Esophagus (tissue), 2 donors: ENCODE measurements at regions not wholly inside any gene's neighbourhood (a gene's known extent, or its start where the extent isn't known, plus 50 kb on each side); places are given as distances from the start of the nearest gene placed in this dataset.

ENCODE experiments used
- H3K27ac ChIP-seq, 2 donors: one replicate each; pipeline ENCODE4 v1.5.1; 2013; ENCODE audit warnings: low read depth in 2 of 2, mild to moderate bottlenecking in 2 of 2, inconsistent platforms in 1 of 2, low read length in 1 of 2, moderate library complexity in 1 of 2
- H3K27me3 ChIP-seq, 2 donors: one replicate each; pipeline ENCODE4 v1.6.1; 2013; ENCODE audit warnings: low read length in 2 of 2, control low read depth in 1 of 2, mild to moderate bottlenecking in 1 of 2; ENCODE audit not compliant: insufficient read depth in 2 of 2, control insufficient read depth in 1 of 2
- H3K36me3 ChIP-seq, 2 donors: one replicate each; pipeline ENCODE4 v1.6.1; 2013; ENCODE audit warnings: low read length in 1 of 2; ENCODE audit not compliant: control insufficient read depth in 2 of 2, insufficient read depth in 2 of 2
- H3K4me1 ChIP-seq, 2 donors: one replicate each; pipeline ENCODE4 v1.6.1; 2013; ENCODE audit warnings: low read length in 1 of 2; ENCODE audit not compliant: control insufficient read depth in 2 of 2, insufficient read depth in 2 of 2
- H3K4me3 ChIP-seq, 2 donors: one replicate each; pipeline ENCODE4 v1.5.1; 2013; ENCODE audit warnings: low read length in 2 of 2, mild to moderate bottlenecking in 2 of 2, low read depth in 1 of 2, moderate library complexity in 1 of 2
- H3K9me3 ChIP-seq, 2 donors: one replicate each; pipeline ENCODE4 v1.6.1; 2013; ENCODE audit warnings: mild to moderate bottlenecking in 2 of 2, low read depth in 1 of 2, low read length in 1 of 2, moderate library complexity in 1 of 2; ENCODE audit not compliant: control insufficient read depth in 2 of 2, insufficient read depth in 1 of 2
- WGBS, 2 donors: extraction: QIAGEN DNeasy Blood & Tissue Kit; methylation state at CpG; one replicate each; pipeline ENCODE4 v1.1.7; 2013; 5-methylcytosine and 5-hydroxymethylcytosine counted together
- donor health status: healthy with polysubstance abuse.
- donor health status: Bipolar disorder and iron deficiency.

DNA sequence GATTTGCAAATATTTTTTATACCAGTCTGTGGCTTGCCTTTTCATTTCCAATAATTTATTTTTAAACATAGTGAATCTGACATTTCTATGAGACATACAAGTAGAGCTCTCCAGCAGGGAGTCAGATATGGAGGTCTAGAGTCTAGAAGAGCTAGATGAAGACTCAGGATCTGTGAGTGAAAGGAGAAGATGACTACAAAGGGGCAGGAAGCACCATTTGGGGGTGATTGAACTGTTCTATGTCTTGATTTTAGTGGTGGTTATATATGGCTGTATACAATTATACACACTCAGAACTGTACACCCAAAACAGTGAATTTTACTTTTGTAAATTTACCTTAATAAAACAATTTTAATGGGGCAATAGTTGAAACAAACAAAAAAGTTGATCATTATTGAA lies 127.9 kb upstream of the BACH2 start:
- H3K27me3 ChIP-seq, result no peaks in the 10 kb centered on the region
- no peaks in the 10 kb centered on the region for H3K36me3 ChIP-seq
- H3K4me1 ChIP-seq, result no peaks in the 10 kb centered on the region
- no peak overlapping the region for H3K27ac ChIP-seq
- no peaks in the 10 kb centered on the region for H3K9me3 ChIP-seq
- no peak overlapping the region for H3K4me3 ChIP-seq

- H3K27me3 ChIP-seq, result no peaks in the 10 kb centered on the region
- no peak overlapping the region for H3K4me3 ChIP-seq
- 86 to 93% methylated on average over 1 of the region's 1 CpG for WGBS, 2 donors
- no peak overlapping the region for H3K27ac ChIP-seq
- H3K36me3 ChIP-seq, result no peaks in the 10 kb centered on the region
- no peaks in the 10 kb centered on the region for H3K4me1 ChIP-seq
- no peaks in the 10 kb centered on the region for H3K9me3 ChIP-seq
Measured at GRCh38 chr6:90421666-90422065, 125.0 kb upstream of the BACH2 start.

DNA sequence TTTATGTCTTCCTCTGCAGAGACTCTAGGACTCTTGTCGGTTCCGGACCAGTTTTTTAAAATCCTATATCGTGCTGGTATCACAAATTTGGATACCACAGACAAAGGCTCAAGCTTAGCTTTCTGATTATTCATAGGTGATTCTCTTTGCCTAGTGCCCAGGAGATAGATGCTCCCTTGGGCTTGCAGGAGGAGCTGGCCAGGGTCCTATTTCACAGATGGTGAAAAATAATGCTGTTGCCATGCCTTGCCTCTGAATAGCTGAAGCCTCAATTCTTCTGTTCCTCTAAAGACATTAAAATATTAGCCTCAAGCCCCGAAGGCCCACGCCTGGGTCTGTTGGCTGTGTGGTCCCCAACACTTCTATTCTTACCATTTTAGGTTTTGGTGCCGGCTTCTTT lies 123.9 kb upstream of the BACH2 start:
- no peaks in the 10 kb centered on the region for H3K4me1 ChIP-seq
- H3K27me3 ChIP-seq, result no peaks in the 10 kb centered on the region
- H3K27ac ChIP-seq, result no peak overlapping the region
- 91 to 93% methylated on average over 6 of the region's 6 CpGs for WGBS, 2 donors
- no peaks in the 10 kb centered on the region for H3K36me3 ChIP-seq
- no peaks in the 10 kb centered on the region for H3K9me3 ChIP-seq
- H3K4me3 ChIP-seq, result no peak overlapping the region

DNA sequence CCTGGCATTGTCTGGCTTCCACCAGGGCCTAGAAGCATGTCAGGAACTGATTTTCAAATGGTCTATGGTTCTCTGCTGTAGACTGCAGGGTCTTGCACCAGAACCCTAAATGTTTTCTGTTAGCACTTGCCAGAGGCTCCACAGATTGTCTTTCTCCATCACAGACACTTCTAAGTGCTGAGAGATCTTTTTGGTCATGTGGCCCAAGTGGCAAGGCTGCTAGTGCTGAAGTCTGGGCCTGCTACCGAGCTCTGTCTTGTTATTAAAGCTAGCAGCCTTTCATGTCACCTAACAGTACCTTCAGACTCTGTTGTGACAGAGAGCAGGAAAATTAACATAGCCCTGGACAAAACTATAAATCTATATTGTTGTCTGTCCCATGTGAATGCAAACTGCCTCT lies 120.7 kb upstream of the BACH2 start:
- H3K27me3 ChIP-seq, result no peaks in the 10 kb centered on the region
- H3K36me3 ChIP-seq, result no peaks in the 10 kb centered on the region
- H3K4me1 ChIP-seq, result peaks cover 0 to 3% of the 10 kb centered on the region in 2 donors
- H3K9me3 ChIP-seq, result no peaks in the 10 kb centered on the region
- 90 to 91% methylated on average over 1 of the region's 1 CpG for WGBS, 2 donors
- no peak overlapping the region for H3K27ac ChIP-seq
- H3K4me3 ChIP-seq, result no peak overlapping the region

DNA sequence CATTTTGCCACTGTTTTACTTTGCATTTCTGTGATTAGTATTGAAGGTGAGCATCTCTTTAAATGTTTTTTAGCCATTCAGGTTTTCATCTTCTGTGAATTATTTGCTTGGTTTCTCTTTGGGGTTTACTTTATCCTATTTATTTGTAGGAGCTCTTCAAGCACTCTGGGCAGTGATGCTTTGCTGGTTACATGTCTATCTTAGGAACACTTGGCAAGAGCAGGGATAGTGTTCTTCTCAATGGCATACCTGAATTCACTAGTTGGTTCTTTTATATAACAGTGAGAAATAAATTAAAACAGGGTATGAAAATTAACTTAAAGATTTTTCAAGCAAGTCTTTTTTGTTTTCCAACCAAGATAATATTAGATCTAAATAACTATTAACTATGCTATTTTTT lies 119.7 kb upstream of the BACH2 start:
- Histone ChIP-seq H3K4me3 (no peak overlapping the region), H3K27ac (no peak overlapping the region), H3K9me3 (no peaks in the 10 kb centered on the region), H3K27me3 (no peaks in the 10 kb centered on the region), H3K4me1 (peaks cover 0 to 3% of the 10 kb centered on the region in 2 donors), H3K36me3 (no peaks in the 10 kb centered on the region)

GRCh38 chr6:90415178-90415577 lies 118.5 kb upstream of the BACH2 start:
- WGBS, 2 donors, result 40 to 87% methylated on average over 1 to 2 of the region's 2 CpGs
- Histone ChIP-seq H3K4me3 (no peak overlapping the region), H3K9me3 (no peaks in the 10 kb centered on the region), H3K4me1 (peaks cover 0 to 3% of the 10 kb centered on the region in 2 donors), H3K36me3 (no peaks in the 10 kb centered on the region), H3K27me3 (no peaks in the 10 kb centered on the region), H3K27ac (no peak overlapping the region)

DNA sequence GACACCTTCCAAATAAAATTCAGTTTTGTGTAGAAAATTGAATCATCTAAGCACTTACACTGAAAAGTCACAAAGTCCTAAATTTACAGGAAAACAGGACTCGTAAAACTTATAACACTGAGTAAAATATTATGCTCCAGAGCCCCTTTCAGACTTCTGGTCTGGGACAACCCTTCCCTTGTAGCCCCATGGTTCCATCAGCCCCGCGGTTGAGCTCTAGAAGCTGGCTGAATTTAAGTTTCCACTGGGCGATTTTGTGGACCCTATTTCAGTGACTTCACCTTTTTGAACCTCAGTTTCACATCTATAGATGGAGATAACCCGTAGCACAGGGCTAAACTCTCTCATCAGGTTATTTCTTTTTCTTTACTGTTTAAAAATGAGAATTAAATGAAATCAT lies 117.7 kb upstream of the BACH2 start:
- no peaks in the 10 kb centered on the region for H3K36me3 ChIP-seq
- H3K27ac ChIP-seq, result no peak overlapping the region
- no peaks in the 10 kb centered on the region for H3K9me3 ChIP-seq
- no peak overlapping the region for H3K4me3 ChIP-seq
- 71 to 76% methylated on average over 5 of the region's 5 CpGs for WGBS, 2 donors
- peaks cover 0 to 3% of the 10 kb centered on the region in 2 donors for H3K4me1 ChIP-seq
- H3K27me3 ChIP-seq, result no peaks in the 10 kb centered on the region

DNA sequence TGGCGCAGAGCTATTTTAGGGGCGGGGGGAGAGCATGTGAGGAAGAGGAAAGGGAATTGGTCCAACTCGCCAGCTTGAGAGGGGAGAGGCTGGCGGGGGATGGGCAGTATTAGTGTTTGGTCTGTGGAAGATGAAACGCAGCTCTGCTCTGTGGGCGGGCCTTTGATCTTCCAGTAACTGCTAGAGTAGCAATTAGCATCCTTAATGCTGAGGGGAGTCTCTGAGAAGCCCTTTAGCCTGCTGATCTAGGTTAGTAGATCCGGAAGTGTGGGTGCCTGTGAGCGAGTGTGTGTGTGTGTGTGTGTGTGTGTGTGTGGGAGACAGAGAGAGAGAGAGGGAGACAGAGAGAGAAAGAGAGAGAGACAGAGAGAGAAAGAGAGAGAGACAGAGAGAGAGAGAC lies 117.2 kb upstream of the BACH2 start:
- H3K4me3 ChIP-seq, result no peak overlapping the region
- 8 to 10% methylated on average over 8 of the region's 8 CpGs for WGBS, 2 donors
- peaks cover 0 to 3% of the 10 kb centered on the region in 2 donors for H3K4me1 ChIP-seq

GRCh38 chr6:90413396-90413795 lies 116.8 kb upstream of the BACH2 start:
- WGBS, 2 donors, result 59 to 65% methylated on average over 14 of the region's 14 CpGs
- no peaks in the 10 kb centered on the region for H3K9me3 ChIP-seq
- no peaks in the 10 kb centered on the region for H3K36me3 ChIP-seq
- H3K4me3 ChIP-seq, result no peak overlapping the region
- H3K4me1 ChIP-seq, result peaks cover 0 to 3% of the 10 kb centered on the region in 2 donors
- H3K27me3 ChIP-seq, result no peaks in the 10 kb centered on the region
- no peak overlapping the region for H3K27ac ChIP-seq

More for the DNA sequence above, 117.2 kb upstream of the BACH2 start:
- no peaks in the 10 kb centered on the region for H3K27me3 ChIP-seq
- no peaks in the 10 kb centered on the region for H3K9me3 ChIP-seq
- H3K36me3 ChIP-seq, result no peaks in the 10 kb centered on the region
- H3K27ac ChIP-seq, result no peak overlapping the region

- 59 to 65% methylated on average over 3 of the region's 3 CpGs for WGBS, 2 donors
- H3K27me3 ChIP-seq, result no peaks in the 10 kb centered on the region
- peaks cover 0 to 3% of the 10 kb centered on the region in 2 donors for H3K4me1 ChIP-seq
- H3K4me3 ChIP-seq, result no peak overlapping the region
- H3K9me3 ChIP-seq, result no peaks in the 10 kb centered on the region
- no peak overlapping the region for H3K27ac ChIP-seq
- H3K36me3 ChIP-seq, result no peaks in the 10 kb centered on the region
Measured at GRCh38 chr6:90412538-90413369, 116.1 kb upstream of the BACH2 start.
